ENCODE measurements at regions not wholly inside any gene's neighbourhood (a gene's known extent, or its start where the extent isn't known, plus 50 kb on each side); places are given as distances from the start of the nearest gene placed in this dataset.

DNA sequence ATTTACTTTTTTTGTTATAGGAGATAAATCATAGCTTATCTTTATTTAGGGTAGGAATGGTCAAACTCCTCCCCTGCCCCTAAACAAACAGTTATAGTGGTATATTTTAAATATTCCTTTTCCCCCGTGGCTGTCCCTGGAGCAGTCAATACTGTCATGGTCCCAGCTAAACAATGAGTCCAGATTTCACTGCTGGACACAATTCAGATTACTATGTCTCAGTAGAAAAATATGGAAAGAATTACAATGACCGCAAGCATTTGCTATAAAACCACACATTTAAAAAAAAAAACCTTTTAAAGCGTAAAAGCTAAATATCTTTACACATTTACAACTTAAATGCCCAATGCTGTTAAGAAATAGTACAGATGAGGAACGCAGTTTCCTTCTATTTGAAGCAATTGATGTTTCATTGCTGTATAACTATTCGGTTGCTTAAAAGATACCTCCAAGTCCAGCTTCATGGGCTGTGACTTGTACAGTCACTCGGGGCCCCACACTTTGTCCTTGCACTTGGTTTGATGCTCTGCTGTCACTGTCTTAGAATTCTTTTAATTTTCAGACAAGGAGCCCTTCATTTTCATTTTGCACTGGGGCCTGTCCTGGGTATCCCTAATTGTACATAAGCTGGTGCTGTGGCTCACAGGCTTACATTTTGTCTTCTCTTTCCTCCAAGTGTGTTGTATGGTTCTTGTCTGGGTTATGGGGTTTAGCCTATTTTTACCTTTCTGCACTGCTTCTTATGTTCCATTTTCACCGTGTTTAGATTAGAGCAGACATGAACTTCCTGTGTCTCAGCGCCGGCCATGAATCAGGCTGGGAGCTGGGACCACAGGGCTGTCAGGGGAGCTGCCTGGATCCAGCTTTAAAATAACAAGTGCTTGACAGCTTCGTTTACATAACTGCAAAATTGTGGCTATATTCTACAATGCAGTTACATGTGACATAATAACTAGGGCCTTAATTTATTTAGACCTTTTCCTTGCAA is 530.2 kb upstream of the FZD8 start:
- H3K9ac ChIP-seq (ENCODE audit: low read depth, low read length): no peak overlapping the region

DNA sequence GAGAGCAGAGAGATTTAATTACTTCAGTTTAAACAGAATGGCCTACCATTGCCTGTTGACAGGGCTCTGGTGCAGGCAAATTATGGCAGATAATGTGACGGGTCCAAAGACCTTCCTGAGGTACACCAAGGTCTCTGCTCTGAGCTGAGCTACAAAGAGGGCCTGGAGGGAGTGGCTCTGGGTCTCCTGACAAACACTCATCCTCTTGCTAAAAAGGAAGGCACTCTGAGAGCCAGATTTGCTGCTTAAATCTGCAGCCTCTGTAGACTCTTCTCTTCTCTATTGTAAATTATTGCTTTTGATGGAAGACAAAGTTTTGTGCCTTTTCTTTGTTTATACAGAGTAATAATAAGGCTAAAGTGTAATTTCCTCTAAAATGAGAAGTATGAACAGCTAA is 529.5 kb upstream of the FZD8 start:
- Histone ChIP-seq H3K9me3 (ENCODE audit: control insufficient read depth, insufficient read depth, low read length) (no peaks in the 10 kb centered on the region), H3K36me3 (ENCODE audit: insufficient read depth, low read length) (no peaks in the 10 kb centered on the region), H3K4me1 (ENCODE audit: insufficient read depth, low read length) (peaks cover 12% of the 10 kb centered on the region; the same call in 1 of the 2 replicates), H3K9ac (ENCODE audit: low read depth, low read length) (no peak overlapping the region)

More for the DNA sequence above, 530.2 kb upstream of the FZD8 start:
- H3K9me3 ChIP-seq (ENCODE audit: control insufficient read depth, insufficient read depth, low read length): no peaks in the 10 kb centered on the region
- no peaks in the 10 kb centered on the region for H3K36me3 ChIP-seq (ENCODE audit: insufficient read depth, low read length)
- H3K4me1 ChIP-seq (ENCODE audit: insufficient read depth, low read length): peaks cover 12% of the 10 kb centered on the region; the same call in 1 of the 2 replicates

DNA sequence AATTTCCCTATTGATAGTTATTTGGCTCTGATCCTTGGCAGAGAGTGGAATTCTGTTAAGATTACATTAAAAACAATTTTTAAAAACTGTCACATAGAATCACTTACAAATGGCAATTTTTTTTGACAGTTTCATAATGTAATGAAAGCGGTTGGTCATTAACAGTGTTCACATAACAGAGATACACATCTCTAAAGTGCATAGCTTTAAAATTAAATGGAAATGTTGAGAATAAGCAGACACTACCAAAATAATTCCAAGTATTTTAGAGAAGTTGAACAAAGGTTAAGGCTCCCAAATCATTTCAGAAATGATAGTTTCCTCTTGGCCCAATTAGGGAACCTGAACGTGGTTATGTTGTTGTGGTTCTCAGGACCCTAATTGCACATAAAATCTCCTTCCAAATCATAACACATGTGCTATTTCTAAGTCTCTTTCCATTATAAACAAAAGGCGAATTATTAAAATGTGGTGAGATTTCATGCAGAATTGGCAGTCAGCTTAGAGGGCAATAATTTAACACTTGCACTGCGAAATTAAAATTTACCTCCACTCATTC is 528.9 kb upstream of the FZD8 start:
- Histone ChIP-seq H3K36me3 (ENCODE audit: insufficient read depth, low read length) (no peaks in the 10 kb centered on the region), H3K4me1 (ENCODE audit: insufficient read depth, low read length) (peaks cover 12% of the 10 kb centered on the region; the same call in 1 of the 2 replicates), H3K9me3 (ENCODE audit: control insufficient read depth, insufficient read depth, low read length) (no peaks in the 10 kb centered on the region), H3K9ac (ENCODE audit: low read depth, low read length) (no peak overlapping the region)

DNA sequence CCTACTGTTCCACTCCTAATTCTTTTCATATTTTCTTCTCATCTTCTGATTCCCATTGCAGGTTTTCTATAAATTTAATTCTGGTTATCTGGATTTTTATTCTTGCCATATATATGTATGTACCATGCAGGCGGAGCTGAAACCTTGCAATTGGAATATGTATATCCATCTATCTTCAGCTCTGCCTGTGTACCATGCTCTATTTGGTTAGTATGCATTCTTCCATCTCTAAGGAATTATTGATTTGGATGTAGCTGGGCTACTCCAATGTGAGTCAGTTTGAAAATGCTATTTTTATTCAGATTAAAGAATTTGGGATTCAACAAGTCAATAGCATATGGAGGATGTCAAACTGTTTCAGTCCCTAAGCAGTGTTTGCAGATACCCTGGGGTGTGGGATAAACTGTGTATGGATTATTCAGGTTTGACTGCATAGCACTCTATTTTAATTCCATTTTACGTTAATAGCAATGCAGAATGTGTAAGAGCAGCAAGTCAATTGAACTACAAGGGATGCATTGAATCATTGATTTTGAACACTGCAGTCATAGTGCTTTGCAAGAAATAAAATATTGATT is 528.1 kb upstream of the FZD8 start:
- no peaks in the 10 kb centered on the region for H3K9me3 ChIP-seq (ENCODE audit: control insufficient read depth, insufficient read depth, low read length)
- no peaks in the 10 kb centered on the region for H3K36me3 ChIP-seq (ENCODE audit: insufficient read depth, low read length)
- peaks cover 12% of the 10 kb centered on the region; the same call in 1 of the 2 replicates for H3K4me1 ChIP-seq (ENCODE audit: insufficient read depth, low read length)
- no peak overlapping the region for H3K9ac ChIP-seq (ENCODE audit: low read depth, low read length)

DNA sequence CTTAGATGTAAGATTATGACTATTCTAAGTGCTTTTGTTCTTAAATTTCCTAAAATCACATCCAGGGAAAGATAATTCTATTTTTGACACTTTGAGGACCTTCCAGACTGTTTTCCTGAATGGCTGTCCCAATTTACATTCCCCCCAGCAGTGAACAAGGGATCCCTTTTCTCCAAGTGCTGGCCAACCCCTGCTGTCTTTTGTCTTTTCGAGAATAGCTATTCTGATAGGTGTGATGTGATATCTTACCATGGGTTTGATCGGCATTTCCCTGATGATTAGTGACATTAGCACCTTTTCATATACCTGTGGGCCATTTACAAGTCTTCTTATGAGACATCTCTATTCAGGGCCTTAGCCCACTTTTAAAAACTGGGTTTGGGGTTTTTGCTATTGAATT is 526.7 kb upstream of the FZD8 start:
- H3K36me3 ChIP-seq (ENCODE audit: insufficient read depth, low read length): no peaks in the 10 kb centered on the region
- no peak overlapping the region for H3K9ac ChIP-seq (ENCODE audit: low read depth, low read length)
- H3K4me1 ChIP-seq (ENCODE audit: insufficient read depth, low read length): peaks cover 12% of the 10 kb centered on the region; the same call in 1 of the 2 replicates
- no peaks in the 10 kb centered on the region for H3K9me3 ChIP-seq (ENCODE audit: control insufficient read depth, insufficient read depth, low read length)

GRCh38 chr10:36164556-36165504 is 522.7 kb upstream of the FZD8 start:
- no peaks in the 10 kb centered on the region for H3K36me3 ChIP-seq (ENCODE audit: insufficient read depth, low read length)
- H3K9ac ChIP-seq (ENCODE audit: low read depth, low read length): no peak overlapping the region

DNA sequence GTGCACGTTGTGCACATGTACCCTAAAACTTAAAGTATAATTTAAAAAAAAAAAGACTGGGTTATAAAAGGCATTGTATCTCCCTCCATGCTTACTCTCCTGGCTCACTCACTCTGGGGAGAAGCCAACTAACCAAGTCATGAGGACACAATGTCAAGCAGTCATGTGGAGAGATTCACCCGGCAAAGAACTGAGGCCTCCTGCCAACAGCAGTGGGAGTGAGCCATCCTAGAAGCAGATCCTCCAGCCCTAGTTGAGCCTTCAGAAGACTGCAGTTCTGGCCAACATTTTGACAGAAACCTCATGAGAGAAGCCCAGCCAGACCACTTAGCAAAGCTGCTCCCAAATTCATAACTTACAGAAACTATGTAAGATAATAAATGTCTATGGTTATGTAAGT is 521.7 kb upstream of the FZD8 start:
- no peaks in the 10 kb centered on the region for H3K9me3 ChIP-seq (ENCODE audit: control insufficient read depth, insufficient read depth, low read length)
- H3K4me1 ChIP-seq (ENCODE audit: insufficient read depth, low read length): no peaks in the 10 kb centered on the region
- no peaks in the 10 kb centered on the region for H3K36me3 ChIP-seq (ENCODE audit: insufficient read depth, low read length)
- no peak overlapping the region for H3K9ac ChIP-seq (ENCODE audit: low read depth, low read length)

More at GRCh38 chr10:36164556-36165504, 522.7 kb upstream of the FZD8 start:
- H3K9me3 ChIP-seq (ENCODE audit: control insufficient read depth, insufficient read depth, low read length): no peaks in the 10 kb centered on the region
- no peaks in the 10 kb centered on the region for H3K4me1 ChIP-seq (ENCODE audit: insufficient read depth, low read length)

DNA sequence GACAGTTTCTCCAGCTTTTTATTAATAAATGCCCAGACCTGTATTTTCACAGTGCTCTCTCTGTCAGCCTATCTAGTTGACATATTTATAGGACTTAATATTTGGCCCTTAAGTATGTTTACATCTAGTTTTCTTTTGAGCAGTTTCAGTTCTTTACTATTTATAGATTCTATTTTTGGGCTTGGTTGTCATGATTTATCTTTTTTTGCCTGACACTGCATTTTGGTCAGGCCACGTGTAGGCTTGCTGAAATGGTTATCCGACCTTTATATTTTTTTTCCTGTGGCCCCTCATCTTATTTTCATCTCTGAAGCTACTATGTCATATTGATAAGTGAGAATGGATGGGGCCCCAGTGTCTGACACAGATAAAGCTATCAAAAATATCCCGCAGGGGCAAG is 515.4 kb upstream of the FZD8 start:
- H3K9me3 ChIP-seq (ENCODE audit: control insufficient read depth, insufficient read depth, low read length): no peaks in the 10 kb centered on the region
- no peak overlapping the region for H3K9ac ChIP-seq (ENCODE audit: low read depth, low read length)
- no peaks in the 10 kb centered on the region for H3K4me1 ChIP-seq (ENCODE audit: insufficient read depth, low read length)
- H3K36me3 ChIP-seq (ENCODE audit: insufficient read depth, low read length): no peaks in the 10 kb centered on the region

DNA sequence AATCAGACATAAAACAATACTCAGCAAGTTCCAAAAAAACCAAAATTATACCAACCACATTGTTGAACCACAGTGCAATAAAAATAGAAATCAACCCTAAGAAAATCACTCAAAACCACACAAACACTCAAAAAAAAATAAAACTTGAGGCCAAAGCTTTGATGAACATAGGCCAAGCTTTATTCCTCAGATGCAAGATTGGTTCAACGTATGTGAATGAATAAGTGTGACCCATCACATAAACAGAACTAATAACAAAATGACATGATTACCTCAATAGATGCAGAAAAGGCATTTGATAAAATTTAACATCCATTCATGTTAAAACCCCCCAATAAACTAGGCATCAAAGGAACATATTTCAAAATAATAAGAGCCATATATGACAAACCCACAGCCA is 506.1 kb upstream of the FZD8 start:
- Histone ChIP-seq H3K36me3 (ENCODE audit: insufficient read depth, low read length) (no peaks in the 10 kb centered on the region), H3K9ac (ENCODE audit: low read depth, low read length) (no peak overlapping the region), H3K4me1 (ENCODE audit: insufficient read depth, low read length) (no peaks in the 10 kb centered on the region), H3K9me3 (ENCODE audit: control insufficient read depth, insufficient read depth, low read length) (no peaks in the 10 kb centered on the region)

- H3K36me3 ChIP-seq (ENCODE audit: insufficient read depth, low read length): no peaks in the 10 kb centered on the region
- H3K4me1 ChIP-seq (ENCODE audit: insufficient read depth, low read length): no peaks in the 10 kb centered on the region
- no peaks in the 10 kb centered on the region for H3K9me3 ChIP-seq (ENCODE audit: control insufficient read depth, insufficient read depth, low read length)
- no peak overlapping the region for H3K9ac ChIP-seq (ENCODE audit: low read depth, low read length)
Measured at GRCh38 chr10:36147529-36147928, 505.4 kb upstream of the FZD8 start.

GRCh38 chr10:36141856-36142560 is 499.9 kb upstream of the FZD8 start:
- Histone ChIP-seq H3K9me3 (ENCODE audit: control insufficient read depth, insufficient read depth, low read length) (no peaks in the 10 kb centered on the region), H3K4me1 (ENCODE audit: insufficient read depth, low read length) (no peaks in the 10 kb centered on the region), H3K9ac (ENCODE audit: low read depth, low read length) (no peak overlapping the region), H3K36me3 (ENCODE audit: insufficient read depth, low read length) (no peaks in the 10 kb centered on the region)

DNA sequence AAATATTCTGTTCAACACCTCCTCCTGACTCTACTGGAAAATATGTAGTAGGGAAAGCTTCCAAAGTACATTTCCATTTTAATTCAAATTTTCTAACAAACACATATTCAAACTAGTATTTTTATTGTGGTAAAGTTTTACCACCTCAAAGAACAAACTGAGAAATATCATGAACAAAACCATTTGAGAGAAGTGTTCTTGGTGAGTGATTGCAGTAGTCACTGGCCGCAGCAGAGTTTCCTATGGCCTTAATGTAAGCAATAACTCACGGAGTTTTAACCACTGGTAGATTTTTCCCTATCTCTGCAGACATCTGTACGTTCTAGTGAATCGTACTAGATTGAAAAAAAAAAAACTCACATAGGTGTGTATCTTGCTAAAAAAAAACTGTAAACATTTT is 487.0 kb upstream of the FZD8 start:
- Histone ChIP-seq H3K4me1 (ENCODE audit: insufficient read depth, low read length) (no peaks in the 10 kb centered on the region), H3K9ac (ENCODE audit: low read depth, low read length) (no peak overlapping the region), H3K9me3 (ENCODE audit: control insufficient read depth, insufficient read depth, low read length) (no peaks in the 10 kb centered on the region), H3K36me3 (ENCODE audit: insufficient read depth, low read length) (no peaks in the 10 kb centered on the region)

- Histone ChIP-seq H3K9ac (ENCODE audit: low read depth, low read length) (no peak overlapping the region), H3K36me3 (ENCODE audit: insufficient read depth, low read length) (no peaks in the 10 kb centered on the region), H3K9me3 (ENCODE audit: control insufficient read depth, insufficient read depth, low read length) (no peaks in the 10 kb centered on the region), H3K4me1 (ENCODE audit: insufficient read depth, low read length) (no peaks in the 10 kb centered on the region)
Measured at GRCh38 chr10:36126076-36126475, 484.0 kb upstream of the FZD8 start.
